ENCODE measurements at regions not wholly inside any gene's neighbourhood (a gene's known extent, or its start where the extent isn't known, plus 50 kb on each side); places are given as distances from the start of the nearest gene placed in this dataset.

GRCh38 chr6:51049983-51050877 is 231.6 kb downstream of the TFAP2B start:
- TF ChIP-seq, protein P1, sequence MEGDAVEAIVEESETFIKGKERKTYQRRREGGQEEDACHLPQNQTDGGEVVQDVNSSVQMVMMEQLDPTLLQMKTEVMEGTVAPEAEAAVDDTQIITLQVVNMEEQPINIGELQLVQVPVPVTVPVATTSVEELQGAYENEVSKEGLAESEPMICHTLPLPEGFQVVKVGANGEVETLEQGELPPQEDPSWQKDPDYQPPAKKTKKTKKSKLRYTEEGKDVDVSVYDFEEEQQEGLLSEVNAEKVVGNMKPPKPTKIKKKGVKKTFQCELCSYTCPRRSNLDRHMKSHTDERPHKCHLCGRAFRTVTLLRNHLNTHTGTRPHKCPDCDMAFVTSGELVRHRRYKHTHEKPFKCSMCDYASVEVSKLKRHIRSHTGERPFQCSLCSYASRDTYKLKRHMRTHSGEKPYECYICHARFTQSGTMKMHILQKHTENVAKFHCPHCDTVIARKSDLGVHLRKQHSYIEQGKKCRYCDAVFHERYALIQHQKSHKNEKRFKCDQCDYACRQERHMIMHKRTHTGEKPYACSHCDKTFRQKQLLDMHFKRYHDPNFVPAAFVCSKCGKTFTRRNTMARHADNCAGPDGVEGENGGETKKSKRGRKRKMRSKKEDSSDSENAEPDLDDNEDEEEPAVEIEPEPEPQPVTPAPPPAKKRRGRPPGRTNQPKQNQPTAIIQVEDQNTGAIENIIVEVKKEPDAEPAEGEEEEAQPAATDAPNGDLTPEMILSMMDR (IDR thresholded peaks at IDR 0.05; ENCODE audit: insufficient read depth, low read depth, low read length): no peak
- no peak for TF ChIP-seq EZH2 (IDR thresholded peaks at IDR 0.05; ENCODE audit: insufficient read depth, low read length)
